GM10266 (cell line): ENCODE measurements at regions not wholly inside any gene's neighbourhood (a gene's known extent, or its start where the extent isn't known, plus 50 kb on each side); places are given as distances from the start of the nearest gene placed in this dataset.

ENCODE experiments used
- DNase-seq: peaks from one replicate; pipeline ENCODE4 v3.0.0; 2012; ENCODE audit errors: extremely low spot score
- TF ChIP-seq, protein P1 (sequence below): IDR thresholded peaks from 2 replicates; pipeline ENCODE4 v1.5.1; 2012; ENCODE audit warnings: mild to moderate bottlenecking, low read depth; ENCODE audit not compliant: control insufficient read depth, insufficient read depth; ENCODE audit errors: missing control alignments

DNA sequence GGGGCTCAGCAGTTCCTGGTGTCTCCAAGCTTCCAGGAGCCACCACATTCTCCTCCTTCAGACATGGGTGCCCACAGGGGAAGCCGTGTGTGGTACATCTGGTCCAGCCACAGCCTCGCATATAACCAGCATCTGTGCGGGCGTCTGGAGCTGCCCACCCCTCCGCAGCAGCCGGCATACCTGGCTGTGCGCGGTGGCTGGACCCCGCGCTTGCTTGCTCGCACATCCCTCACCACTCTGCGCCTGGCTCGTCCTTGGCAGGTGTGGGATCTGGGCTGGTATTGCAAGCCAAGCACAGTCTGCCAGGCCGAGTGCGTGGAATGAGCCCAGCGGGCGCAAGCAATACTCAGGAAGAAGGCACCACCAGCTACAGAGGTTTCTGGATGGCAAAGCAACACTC is 117.7 kb upstream of the MBL2 start:
- TF ChIP-seq, protein P1, sequence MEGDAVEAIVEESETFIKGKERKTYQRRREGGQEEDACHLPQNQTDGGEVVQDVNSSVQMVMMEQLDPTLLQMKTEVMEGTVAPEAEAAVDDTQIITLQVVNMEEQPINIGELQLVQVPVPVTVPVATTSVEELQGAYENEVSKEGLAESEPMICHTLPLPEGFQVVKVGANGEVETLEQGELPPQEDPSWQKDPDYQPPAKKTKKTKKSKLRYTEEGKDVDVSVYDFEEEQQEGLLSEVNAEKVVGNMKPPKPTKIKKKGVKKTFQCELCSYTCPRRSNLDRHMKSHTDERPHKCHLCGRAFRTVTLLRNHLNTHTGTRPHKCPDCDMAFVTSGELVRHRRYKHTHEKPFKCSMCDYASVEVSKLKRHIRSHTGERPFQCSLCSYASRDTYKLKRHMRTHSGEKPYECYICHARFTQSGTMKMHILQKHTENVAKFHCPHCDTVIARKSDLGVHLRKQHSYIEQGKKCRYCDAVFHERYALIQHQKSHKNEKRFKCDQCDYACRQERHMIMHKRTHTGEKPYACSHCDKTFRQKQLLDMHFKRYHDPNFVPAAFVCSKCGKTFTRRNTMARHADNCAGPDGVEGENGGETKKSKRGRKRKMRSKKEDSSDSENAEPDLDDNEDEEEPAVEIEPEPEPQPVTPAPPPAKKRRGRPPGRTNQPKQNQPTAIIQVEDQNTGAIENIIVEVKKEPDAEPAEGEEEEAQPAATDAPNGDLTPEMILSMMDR: no peak
- no peak for DNase-seq

DNA sequence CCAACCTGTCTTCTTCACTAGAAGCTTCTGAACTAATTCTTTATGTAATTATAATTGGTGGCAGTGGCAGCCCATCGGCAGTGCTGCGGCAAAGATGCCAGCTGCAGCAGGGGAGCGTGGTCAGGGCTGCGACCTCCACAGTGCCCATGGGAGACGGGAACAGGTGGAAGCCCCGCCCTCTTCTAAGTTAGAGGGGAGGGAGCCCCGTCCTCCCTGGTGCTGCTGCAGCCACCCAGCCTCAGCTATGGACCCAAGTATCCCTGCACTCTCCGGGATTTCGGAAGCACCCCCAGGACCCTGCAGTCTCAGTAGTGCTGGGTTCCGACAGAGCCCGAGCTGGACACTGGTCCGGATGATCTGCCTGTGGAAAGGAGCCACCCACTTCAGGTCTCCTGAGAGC is 117.0 kb upstream of the MBL2 start:
- no peak for DNase-seq
- TF ChIP-seq, protein P1: no peak

DNA sequence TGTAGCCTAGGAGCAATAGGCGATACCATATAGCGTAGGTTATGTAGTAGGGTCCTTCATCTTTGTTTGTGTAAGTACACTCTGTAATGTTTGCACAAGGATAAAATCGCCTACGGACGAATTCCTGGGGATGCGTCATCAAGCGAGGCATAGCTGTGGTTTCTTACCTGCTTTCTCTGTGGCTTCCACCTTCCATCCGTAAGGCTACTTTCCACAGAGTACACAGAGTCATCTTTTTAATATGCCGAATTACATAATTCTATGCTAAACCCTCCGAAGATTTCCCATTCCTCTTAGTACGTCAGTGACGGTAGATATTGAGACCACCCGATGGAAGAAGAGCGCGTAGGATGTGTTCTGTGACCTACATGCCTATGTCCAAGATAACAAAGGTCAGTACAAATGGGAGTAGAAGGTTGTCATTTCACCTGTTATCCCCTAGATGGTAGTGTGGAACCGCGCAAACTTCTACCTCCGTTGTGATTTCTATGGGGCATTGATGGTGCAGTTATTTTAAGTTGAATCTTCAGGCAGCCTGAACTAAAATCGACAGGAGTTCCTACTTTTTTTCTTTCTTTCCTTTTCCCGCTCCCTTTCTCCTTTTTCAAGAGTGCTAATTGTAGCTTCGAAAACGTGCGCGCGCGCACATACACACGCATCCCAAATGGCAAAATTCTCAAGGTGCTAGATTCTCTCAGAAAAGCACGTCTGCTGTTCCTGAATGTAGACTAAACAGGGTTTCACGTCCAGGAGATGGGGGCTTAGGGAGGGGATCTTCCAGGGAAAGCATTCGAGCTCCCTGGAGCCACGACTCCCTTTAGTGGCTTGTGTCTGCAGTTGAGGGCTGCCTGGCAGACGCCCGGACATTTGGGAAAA is 111.7 kb upstream of the MBL2 start:
- DNase-seq: peak; percentile 62
- TF ChIP-seq, protein P1: peak; percentile 78

DNA sequence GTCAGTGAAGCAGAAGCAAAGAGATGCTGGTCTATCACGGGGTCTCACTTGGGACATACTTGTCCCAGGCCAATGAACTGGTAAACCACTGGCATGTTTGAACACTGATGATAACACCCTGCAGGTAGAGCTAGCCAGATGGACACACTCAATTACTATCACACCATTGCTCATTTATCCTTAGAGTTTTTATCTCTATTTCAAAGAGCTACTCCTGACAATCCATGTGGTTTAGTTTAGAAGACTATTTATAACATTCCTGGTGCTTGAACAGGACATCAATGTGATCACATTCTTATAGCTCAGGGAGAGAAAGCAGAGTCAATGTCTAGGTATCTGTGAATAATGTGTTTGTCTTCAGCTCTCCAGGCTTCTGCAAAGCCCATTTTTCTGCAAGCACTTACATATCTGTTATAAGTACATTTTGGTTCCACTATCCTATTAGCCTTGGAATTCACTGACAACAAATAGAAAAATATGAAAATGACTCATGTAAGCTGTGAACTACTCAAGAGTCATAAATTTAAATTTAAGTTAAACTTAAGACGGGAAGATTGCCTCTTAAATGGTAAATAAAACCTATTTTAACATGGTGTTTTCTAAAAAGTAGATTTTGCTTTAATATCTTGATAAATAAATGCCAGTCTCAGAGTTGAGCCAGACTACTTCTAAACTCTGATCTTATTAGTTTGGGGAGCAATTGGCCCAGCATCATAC is 106.7 kb upstream of the MBL2 start:
- TF ChIP-seq, protein P1: no peak
- DNase-seq: no peak

DNA sequence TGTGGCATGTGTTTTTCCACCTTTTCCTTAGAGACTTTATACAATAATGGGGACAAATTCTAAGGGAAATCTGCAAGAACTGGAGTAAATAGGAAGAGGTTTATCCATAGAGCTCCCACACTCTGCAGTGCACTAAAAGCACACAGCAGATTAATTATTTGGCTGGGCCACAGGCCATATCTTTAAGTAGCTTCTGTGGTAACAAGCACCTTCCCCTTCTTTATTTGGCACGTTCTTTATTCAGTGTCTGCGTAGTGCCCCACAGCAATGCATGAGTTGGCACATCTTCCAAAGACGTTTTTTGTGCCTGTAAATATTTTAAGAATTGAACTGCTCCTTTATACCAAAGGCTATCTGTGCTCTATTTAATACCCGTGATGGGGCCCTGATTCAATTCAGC is 104.9 kb upstream of the MBL2 start:
- no peak for DNase-seq
- TF ChIP-seq, protein P1: no peak

DNA sequence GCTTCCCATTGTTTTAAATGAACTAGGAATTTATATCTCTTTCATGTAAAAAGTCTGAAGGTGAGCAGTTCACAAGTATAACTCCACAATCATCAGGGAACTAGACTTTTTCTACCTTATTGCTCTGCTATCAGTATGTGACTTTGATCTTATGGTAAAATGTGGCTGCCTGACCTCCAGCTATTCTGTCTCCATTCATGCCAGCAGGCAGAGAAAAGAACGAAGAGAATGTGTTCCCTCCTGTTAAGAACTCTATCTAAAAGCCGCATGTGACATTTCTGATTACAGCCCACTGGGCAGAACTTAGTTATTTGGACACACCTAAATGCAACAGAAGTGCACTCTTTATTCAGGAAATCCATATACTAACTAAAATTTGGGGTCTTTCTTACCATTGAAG is 102.8 kb upstream of the MBL2 start:
- TF ChIP-seq, protein P1: no peak
- no peak for DNase-seq

DNA sequence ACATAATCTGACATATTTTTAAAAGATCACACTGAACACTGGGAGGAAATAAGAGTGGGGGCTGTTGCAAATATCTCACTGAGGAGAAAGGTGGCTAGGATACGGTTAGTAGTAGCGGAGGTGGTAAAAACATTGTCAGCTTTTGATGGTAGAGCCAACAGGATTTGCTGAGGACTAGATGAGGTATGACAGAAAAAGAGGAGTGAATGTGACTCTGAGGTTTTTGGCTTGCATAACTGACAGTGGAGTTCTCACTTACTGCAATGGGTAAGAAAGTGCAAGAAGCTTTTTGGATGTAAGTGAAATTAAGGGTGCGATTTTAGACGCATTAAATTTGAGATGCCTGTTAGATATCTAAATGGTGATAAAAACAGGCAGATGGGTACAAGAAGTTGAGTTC is 102.0 kb upstream of the MBL2 start:
- TF ChIP-seq, protein P1: no peak
- DNase-seq: no peak
